MM.1S (cell line): ENCODE measurements at regions not wholly inside any gene's neighbourhood (a gene's known extent, or its start where the extent isn't known, plus 50 kb on each side); places are given as distances from the start of the nearest gene placed in this dataset.

Experiments
- CTCF ChIP-seq: fragments of 300-600 bp; sonication (generic); IDR thresholded peaks from 2 replicates; pipeline ENCODE4 v1.5.1; 2016; ENCODE audit warnings: antibody characterized with exemption, low read length, mixed read lengths
- EZH2 ChIP-seq: fragments of 300-600 bp; sonication (generic); optimal IDR thresholded peaks from 2 replicates; pipeline ENCODE3; 2017; ENCODE audit warnings: low read depth, mild to moderate bottlenecking, antibody characterized with exemption, low read length, mixed read lengths

- TF ChIP-seq CTCF (no peak), EZH2 (no peak)
Observed at GRCh38 chr20:4491643-4492042, 194.6 kb upstream of the PRNP start.
